Astrocyte (in vitro differentiated cells and primary cell): ENCODE measurements at regions not wholly inside any gene's neighbourhood (a gene's known extent, or its start where the extent isn't known, plus 50 kb on each side); places are given as distances from the start of the nearest gene placed in this dataset.
A peak's percentile ranks its signal among the peaks of the same experiment; 100 is the strongest.

ENCODE experiments used
- DNase-seq: peaks from one replicate; pipeline ENCODE4 v3.0.0-alpha.2; 2010; ENCODE audit warnings: low read depth
- FAIRE-seq: peaks from 2 replicates; lab custom pipeline; 2011; peaks lifted over from hg19 to GRCh38; lab: Jason Lieb, UNC
- H2AFZ ChIP-seq: 2 replicates; pipeline ENCODE4 v1.6.0; 2012; ENCODE audit warnings: low read depth, low read length, inconsistent platforms
- H3K27ac ChIP-seq: 2 replicates; pipeline ENCODE4 v1.5.1; 2011; ENCODE audit warnings: low read depth, low read length, inconsistent platforms
- H3K27me3 ChIP-seq: 2 replicates; pipeline ENCODE4 v1.6.0; 2011; ENCODE audit warnings: low read length, inconsistent platforms; ENCODE audit not compliant: insufficient read depth
- H3K36me3 ChIP-seq: 2 replicates; pipeline ENCODE4 v1.5.1; 2011; ENCODE audit warnings: low read length, inconsistent platforms; ENCODE audit not compliant: insufficient read depth
- H3K4me1 ChIP-seq: 2 replicates; pipeline ENCODE4 v1.5.1; 2011; ENCODE audit warnings: low read length, inconsistent platforms; ENCODE audit not compliant: insufficient read depth
- H3K4me2 ChIP-seq: 2 replicates; pipeline ENCODE4 v1.6.0; 2012; ENCODE audit warnings: low read length, inconsistent platforms
- H3K4me3 ChIP-seq: 2 replicates; pipeline ENCODE4 v1.5.1; 2011; ENCODE audit warnings: low read depth, mild to moderate bottlenecking, low read length, inconsistent platforms; ENCODE audit not compliant: insufficient read depth
- H3K79me2 ChIP-seq: 2 replicates; pipeline ENCODE4 v1.6.0; 2012; ENCODE audit warnings: mild to moderate bottlenecking, low read length, inconsistent platforms; ENCODE audit not compliant: insufficient read depth
- H3K9ac ChIP-seq: 2 replicates; pipeline ENCODE4 v1.6.0; 2012; ENCODE audit warnings: mild to moderate bottlenecking, low read length, inconsistent platforms
- H3K9me3 ChIP-seq: 2 replicates; pipeline ENCODE4 v1.5.1; 2012; ENCODE audit warnings: low read depth, mild to moderate bottlenecking, low read length, inconsistent platforms; ENCODE audit not compliant: insufficient read depth
- H4K20me1 ChIP-seq: 2 replicates; pipeline ENCODE4 v1.6.0; 2012; ENCODE audit warnings: low read length, inconsistent platforms; ENCODE audit not compliant: insufficient read depth
- H3K27ac Mint-ChIP-seq: one replicate; pipeline ENCODE4 v1.8.0; 2021; ENCODE audit warnings: mild to moderate bottlenecking, mixed read lengths; ENCODE audit not compliant: unreplicated experiment
- H3K27me3 Mint-ChIP-seq: one replicate; pipeline ENCODE4 v1.8.0; 2021; ENCODE audit warnings: low read depth, mixed read lengths; ENCODE audit not compliant: unreplicated experiment
- H3K36me3 Mint-ChIP-seq: one replicate; pipeline ENCODE4 v1.8.0; 2021; ENCODE audit warnings: low read depth, mixed read lengths; ENCODE audit not compliant: unreplicated experiment
- H3K4me1 Mint-ChIP-seq: one replicate; pipeline ENCODE4 v1.8.0; 2021; ENCODE audit warnings: low read depth, mixed read lengths; ENCODE audit not compliant: unreplicated experiment
- H3K4me3 Mint-ChIP-seq: one replicate; pipeline ENCODE4 v1.8.0; 2021; ENCODE audit warnings: mild to moderate bottlenecking, moderate library complexity, mixed read lengths; ENCODE audit not compliant: unreplicated experiment
- H3K9me3 Mint-ChIP-seq: one replicate; pipeline ENCODE4 v1.8.0; 2021; ENCODE audit warnings: mild to moderate bottlenecking, mixed read lengths; ENCODE audit not compliant: unreplicated experiment
- CTCF ChIP-seq: IDR thresholded peaks from 2 replicates; pipeline ENCODE4 v1.5.1; 2011; ENCODE audit warnings: low read depth, mild to moderate bottlenecking, inconsistent platforms, low read length, moderate library complexity; ENCODE audit not compliant: insufficient read depth
- EZH2 ChIP-seq: IDR thresholded peaks from 2 replicates; pipeline ENCODE4 v1.6.1; 2012; ENCODE audit warnings: mild to moderate bottlenecking, low read length, inconsistent platforms; ENCODE audit not compliant: insufficient read depth

- no peak overlapping the region for H3K4me2 ChIP-seq
- FAIRE-seq (no peak), DNase-seq (no peak)
- H3K27ac ChIP-seq: no peak overlapping the region
- no peaks in the 10 kb centered on the region for H3K9me3 ChIP-seq
- H3K27me3 ChIP-seq: no peaks in the 10 kb centered on the region
- Mint-ChIP-seq H3K4me3 (no peak overlapping the region), H3K9me3 (peaks cover 3% of the 10 kb centered on the region), H3K27ac (no peak overlapping the region), H3K4me1 (no peaks in the 10 kb centered on the region), H3K27me3 (peaks cover 6% of the 10 kb centered on the region), H3K36me3 (no peaks in the 10 kb centered on the region)
- H3K4me3 ChIP-seq: no peak overlapping the region
- H3K79me2 ChIP-seq: no peaks in the 10 kb centered on the region
- H3K36me3 ChIP-seq: no peaks in the 10 kb centered on the region
- no peaks in the 10 kb centered on the region for H4K20me1 ChIP-seq
- TF ChIP-seq CTCF (peak; percentile 10), EZH2 (no peak)
- H3K9ac ChIP-seq: no peak overlapping the region
- no peaks in the 10 kb centered on the region for H3K4me1 ChIP-seq
- no peak overlapping the region for H2AFZ ChIP-seq
Observed at GRCh38 chr5:10158886-10159285, 90.8 kb downstream of the ATPSCKMT start.

GRCh38 chr5:10157085-10157669 is 92.5 kb downstream of the ATPSCKMT start:
- Histone ChIP-seq H3K9me3 (no peaks in the 10 kb centered on the region), H3K9ac (no peak overlapping the region), H3K4me2 (no peak overlapping the region), H3K79me2 (no peaks in the 10 kb centered on the region), H4K20me1 (no peaks in the 10 kb centered on the region), H3K27ac (no peak overlapping the region), H2AFZ (no peak overlapping the region), H3K27me3 (no peaks in the 10 kb centered on the region), H3K4me1 (no peaks in the 10 kb centered on the region), H3K4me3 (no peak overlapping the region), H3K36me3 (no peaks in the 10 kb centered on the region)
- Mint-ChIP-seq H3K36me3 (no peaks in the 10 kb centered on the region), H3K4me3 (no peak overlapping the region), H3K4me1 (no peaks in the 10 kb centered on the region), H3K27ac (no peak overlapping the region), H3K27me3 (peaks cover 6% of the 10 kb centered on the region), H3K9me3 (peaks cover 3% of the 10 kb centered on the region)
- TF ChIP-seq EZH2 (no peak), CTCF (no peak)
- FAIRE-seq (no peak), DNase-seq (no peak)

- Mint-ChIP-seq H3K27ac (no peak overlapping the region), H3K4me3 (no peak overlapping the region), H3K4me1 (no peaks in the 10 kb centered on the region), H3K27me3 (no peaks in the 10 kb centered on the region), H3K9me3 (peaks cover 3% of the 10 kb centered on the region), H3K36me3 (no peaks in the 10 kb centered on the region)
- Histone ChIP-seq H3K4me1 (no peaks in the 10 kb centered on the region), H3K9me3 (no peaks in the 10 kb centered on the region), H4K20me1 (no peaks in the 10 kb centered on the region), H3K27me3 (no peaks in the 10 kb centered on the region), H3K36me3 (no peaks in the 10 kb centered on the region), H3K9ac (no peak overlapping the region), H2AFZ (no peak overlapping the region), H3K27ac (no peak overlapping the region), H3K79me2 (no peaks in the 10 kb centered on the region), H3K4me2 (no peak overlapping the region), H3K4me3 (no peak overlapping the region)
- DNase-seq (no peak), FAIRE-seq (no peak)
- no peak for TF ChIP-seq CTCF
- TF ChIP-seq EZH2: no peak
Observed at GRCh38 chr5:10155897-10156667, 93.6 kb downstream of the ATPSCKMT start.
